ENCODE measurements at regions not wholly inside any gene's neighbourhood (a gene's known extent, or its start where the extent isn't known, plus 50 kb on each side); places are given as distances from the start of the nearest gene placed in this dataset.

DNA sequence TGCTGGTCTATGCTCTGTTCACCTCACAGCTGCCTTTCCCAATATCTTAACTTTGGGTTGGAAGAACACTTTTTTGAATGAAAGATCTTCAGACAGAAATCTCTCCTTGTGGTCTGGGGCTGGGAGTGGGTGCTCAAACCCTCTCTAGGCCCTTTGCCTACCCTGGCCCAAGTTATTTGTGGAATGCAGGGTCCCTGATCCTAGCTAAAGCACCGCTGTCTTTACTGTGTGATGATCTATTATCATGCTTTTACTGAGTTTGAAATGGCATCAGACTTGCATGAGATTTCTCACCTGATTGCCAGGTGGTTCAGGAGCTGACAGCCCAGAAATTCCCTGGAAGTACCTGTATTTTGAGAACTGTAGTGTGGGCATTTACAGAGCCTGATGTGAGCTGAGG, 412.7 kb upstream of the ONECUT1 start:
- TF ChIP-seq CTCF (IDR thresholded peaks at IDR 0.05) (no peak), POLR2A (IDR thresholded peaks at IDR 0.05) (no peak), POLR2AphosphoS5 (IDR thresholded peaks at IDR 0.05) (no peak), EP300 (IDR thresholded peaks at IDR 0.05) (no peak)

Data from gastroesophageal sphincter (tissue), 3 donors.